ENCODE measurements at regions not wholly inside any gene's neighbourhood (a gene's known extent, or its start where the extent isn't known, plus 50 kb on each side); places are given as distances from the start of the nearest gene placed in this dataset.

GRCh38 chr5:28143519-28143918 lies 1105.1 kb upstream of the CDH9 start:
- H3K4me1 Mint-ChIP-seq (ENCODE audit: low read depth): no peaks in the 10 kb centered on the region
- H3K36me3 Mint-ChIP-seq (ENCODE audit: low read depth): no peaks in the 10 kb centered on the region
- intact Hi-C loops (cut with micrococcal nuclease): no loop called here
- no peaks in the 10 kb centered on the region for H3K27me3 Mint-ChIP-seq
- no peak overlapping the region for H3K27ac Mint-ChIP-seq
- H3K4me3 Mint-ChIP-seq: no peak overlapping the region
- ATAC-seq: no peak
- ChIA-PET POLR2A (no interaction called here), CTCF (no interaction called here)
- TF ChIP-seq, protein P1, sequence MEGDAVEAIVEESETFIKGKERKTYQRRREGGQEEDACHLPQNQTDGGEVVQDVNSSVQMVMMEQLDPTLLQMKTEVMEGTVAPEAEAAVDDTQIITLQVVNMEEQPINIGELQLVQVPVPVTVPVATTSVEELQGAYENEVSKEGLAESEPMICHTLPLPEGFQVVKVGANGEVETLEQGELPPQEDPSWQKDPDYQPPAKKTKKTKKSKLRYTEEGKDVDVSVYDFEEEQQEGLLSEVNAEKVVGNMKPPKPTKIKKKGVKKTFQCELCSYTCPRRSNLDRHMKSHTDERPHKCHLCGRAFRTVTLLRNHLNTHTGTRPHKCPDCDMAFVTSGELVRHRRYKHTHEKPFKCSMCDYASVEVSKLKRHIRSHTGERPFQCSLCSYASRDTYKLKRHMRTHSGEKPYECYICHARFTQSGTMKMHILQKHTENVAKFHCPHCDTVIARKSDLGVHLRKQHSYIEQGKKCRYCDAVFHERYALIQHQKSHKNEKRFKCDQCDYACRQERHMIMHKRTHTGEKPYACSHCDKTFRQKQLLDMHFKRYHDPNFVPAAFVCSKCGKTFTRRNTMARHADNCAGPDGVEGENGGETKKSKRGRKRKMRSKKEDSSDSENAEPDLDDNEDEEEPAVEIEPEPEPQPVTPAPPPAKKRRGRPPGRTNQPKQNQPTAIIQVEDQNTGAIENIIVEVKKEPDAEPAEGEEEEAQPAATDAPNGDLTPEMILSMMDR (IDR thresholded peaks at IDR 0.05): no peak
- no peak for DNase-seq
- peaks cover 15% of the 10 kb centered on the region for H3K9me3 Mint-ChIP-seq

DNA sequence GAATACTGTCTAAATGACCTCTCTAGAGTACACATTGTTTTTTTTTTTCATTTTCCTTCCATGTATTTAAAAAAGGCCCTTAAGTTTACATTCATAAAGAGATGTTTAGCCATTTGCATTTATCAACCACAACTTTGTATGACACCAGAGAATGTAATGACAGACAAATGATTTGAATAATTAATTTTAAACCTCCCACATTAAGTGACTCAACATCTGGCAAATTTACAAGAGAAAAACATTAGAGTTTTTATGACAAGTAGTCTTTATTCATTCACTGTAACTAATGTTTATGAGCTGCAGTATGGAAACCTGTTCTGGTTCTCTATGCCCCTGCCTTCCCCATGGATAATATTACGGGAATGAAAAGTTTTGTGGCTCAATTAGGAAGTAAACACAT lies 1093.8 kb upstream of the CDH9 start:
- no peaks in the 10 kb centered on the region for H3K36me3 Mint-ChIP-seq (ENCODE audit: low read depth)
- DNase-seq (no peak), ATAC-seq (no peak)
- no peaks in the 10 kb centered on the region for H3K27me3 Mint-ChIP-seq
- ChIA-PET CTCF (no interaction called here), POLR2A (no interaction called here)
- TF ChIP-seq, protein P1 (IDR thresholded peaks at IDR 0.05): no peak
- no peaks in the 10 kb centered on the region for H3K4me1 Mint-ChIP-seq (ENCODE audit: low read depth)
- peaks cover 12% of the 10 kb centered on the region for H3K9me3 Mint-ChIP-seq
- no peak overlapping the region for H3K27ac Mint-ChIP-seq
- H3K4me3 Mint-ChIP-seq: no peak overlapping the region
- intact Hi-C loops (cut with micrococcal nuclease): no loop called here

DNA sequence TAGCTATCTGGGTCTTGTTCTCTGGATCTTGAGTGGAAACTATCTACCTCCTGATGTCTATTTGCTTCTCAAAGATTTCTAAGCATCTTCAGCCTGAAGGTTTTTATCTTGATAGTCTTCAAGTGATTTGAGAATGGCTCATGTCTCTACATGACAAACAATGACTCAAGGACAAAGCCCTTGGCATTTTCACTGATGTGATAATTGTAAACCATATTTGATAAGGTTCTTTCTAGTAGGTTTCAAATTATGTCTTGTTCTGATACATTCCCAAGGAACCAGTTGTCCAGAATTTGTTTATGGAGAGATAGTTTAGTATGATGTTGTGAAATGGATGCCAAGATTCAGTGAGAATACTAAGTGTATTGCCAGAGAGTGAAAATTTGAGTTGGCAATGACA lies 1079.3 kb upstream of the CDH9 start:
- Mint-ChIP-seq H3K4me1 (ENCODE audit: low read depth) (no peaks in the 10 kb centered on the region), H3K36me3 (ENCODE audit: low read depth) (no peaks in the 10 kb centered on the region), H3K9me3 (peaks cover 5% of the 10 kb centered on the region), H3K27me3 (no peaks in the 10 kb centered on the region), H3K27ac (no peak overlapping the region), H3K4me3 (no peak overlapping the region)
- TF ChIP-seq, protein P1 (IDR thresholded peaks at IDR 0.05): no peak
- ATAC-seq (no peak), DNase-seq (no peak)
- intact Hi-C loops (cut with micrococcal nuclease): no loop called here
- POLR2A ChIA-PET: no interaction called here
- CTCF ChIA-PET: no interaction called here

- Mint-ChIP-seq H3K4me3 (no peak overlapping the region), H3K27me3 (no peaks in the 10 kb centered on the region)
- no peak for ATAC-seq
Observed at GRCh38 chr5:28117273-28117672, 1078.9 kb upstream of the CDH9 start.

DNA sequence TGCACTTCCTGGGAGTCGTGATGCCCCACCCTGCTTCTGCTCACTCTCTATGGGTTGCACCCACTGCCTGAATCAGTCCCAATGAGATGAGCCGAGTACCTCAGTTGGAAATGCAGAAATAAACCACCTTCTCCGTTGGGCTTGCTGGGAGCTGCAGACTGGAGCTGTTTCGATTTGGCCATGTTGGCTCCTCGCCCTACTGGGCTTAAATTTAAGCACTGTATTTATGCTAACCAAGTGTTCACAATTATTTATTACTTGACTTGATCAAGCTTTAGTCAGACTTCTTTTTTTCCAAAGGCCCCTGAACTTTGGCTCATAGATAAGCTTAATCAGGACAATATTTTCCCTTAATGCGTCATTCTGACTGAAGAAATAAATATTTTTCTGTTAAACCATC lies 1072.4 kb upstream of the CDH9 start:
- POLR2A ChIA-PET: no interaction called here
- Mint-ChIP-seq H3K36me3 (ENCODE audit: low read depth) (no peaks in the 10 kb centered on the region), H3K4me1 (ENCODE audit: low read depth) (no peaks in the 10 kb centered on the region), H3K27ac (no peak overlapping the region), H3K27me3 (no peaks in the 10 kb centered on the region), H3K9me3 (peaks cover 14% of the 10 kb centered on the region), H3K4me3 (no peak overlapping the region)
- TF ChIP-seq, protein P1 (IDR thresholded peaks at IDR 0.05): no peak
- no peak for ATAC-seq
- intact Hi-C loops (cut with micrococcal nuclease): no loop called here
- CTCF ChIA-PET: no interaction called here
- DNase-seq: no peak

More at GRCh38 chr5:28117273-28117672, 1078.9 kb upstream of the CDH9 start:
- CTCF ChIA-PET: no interaction called here
- Mint-ChIP-seq H3K36me3 (ENCODE audit: low read depth) (no peaks in the 10 kb centered on the region), H3K27ac (no peak overlapping the region), H3K9me3 (peaks cover 5% of the 10 kb centered on the region), H3K4me1 (ENCODE audit: low read depth) (no peaks in the 10 kb centered on the region)
- TF ChIP-seq, protein P1 (IDR thresholded peaks at IDR 0.05): no peak
- POLR2A ChIA-PET: no interaction called here
- intact Hi-C loops (cut with micrococcal nuclease): no loop called here
- no peak for DNase-seq
